ENCODE measurements at regions not wholly inside any gene's neighbourhood (a gene's known extent, or its start where the extent isn't known, plus 50 kb on each side); places are given as distances from the start of the nearest gene placed in this dataset.

DNA sequence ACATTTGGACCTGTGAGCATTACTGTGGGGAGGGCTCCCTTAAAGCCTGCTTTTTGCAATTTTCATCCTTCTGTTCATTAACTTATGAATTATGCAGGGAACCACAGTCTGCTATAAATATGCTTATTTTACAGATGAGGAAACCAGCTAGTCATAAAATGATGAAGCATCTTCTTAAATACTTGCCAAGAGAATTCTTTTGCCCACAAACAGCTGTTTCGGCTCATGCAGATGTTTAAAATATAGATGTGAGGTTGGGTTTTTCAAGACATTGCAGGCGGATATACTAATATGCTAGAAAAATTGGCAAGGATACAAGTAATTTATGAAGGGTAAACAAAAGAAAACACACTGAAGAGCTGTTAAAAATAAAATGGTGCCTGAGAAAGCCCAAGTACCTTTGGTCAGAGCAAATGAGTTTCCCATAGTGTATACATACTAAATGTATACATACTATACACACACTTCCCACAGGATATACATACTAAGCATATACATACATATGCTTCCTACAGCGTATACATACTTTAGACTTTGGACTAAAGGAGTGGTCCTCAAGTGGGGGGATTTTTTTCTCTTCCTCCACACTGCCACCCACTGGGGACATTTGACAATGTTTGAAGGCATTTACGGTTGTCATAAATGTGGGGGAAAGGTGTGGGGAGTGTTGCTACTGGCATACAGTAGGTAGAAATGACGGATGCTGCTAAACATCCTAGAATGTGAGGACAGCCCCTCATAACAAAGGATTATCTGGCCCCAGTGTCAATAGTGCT lies 164.9 kb upstream of the CSNK1A1L start:
- Mint-ChIP-seq H3K27ac (no peak overlapping the region), H3K4me1 (ENCODE audit: low read depth) (no peaks in the 10 kb centered on the region), H3K27me3 (ENCODE audit: low read depth) (no peaks in the 10 kb centered on the region), H3K36me3 (ENCODE audit: low read depth) (no peaks in the 10 kb centered on the region), H3K4me3 (no peak overlapping the region), H3K9me3 (peaks cover 13% of the 10 kb centered on the region)

DNA sequence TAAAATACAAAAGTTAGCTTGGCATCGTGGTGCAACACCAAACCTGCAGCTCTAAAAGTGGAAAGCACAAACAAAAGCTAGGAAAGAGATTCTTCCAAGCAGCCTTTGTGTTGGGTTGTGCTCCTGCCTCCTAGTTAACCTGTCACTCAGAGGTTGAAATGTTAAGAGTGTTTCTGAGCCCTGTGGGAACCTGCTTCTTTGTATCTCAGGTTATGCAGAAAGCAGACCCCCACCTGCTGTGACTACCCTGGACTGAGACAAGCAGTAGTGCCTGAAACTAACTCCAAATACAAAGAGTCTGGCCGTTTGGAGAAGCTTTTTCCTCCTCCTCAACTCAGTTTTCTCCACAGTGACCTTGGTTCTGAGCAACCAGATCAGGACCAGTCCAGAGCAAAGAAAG lies 158.4 kb upstream of the CSNK1A1L start:
- Mint-ChIP-seq H3K9me3 (peaks cover 56% of the 10 kb centered on the region), H3K4me1 (ENCODE audit: low read depth) (no peaks in the 10 kb centered on the region), H3K4me3 (no peak overlapping the region), H3K36me3 (ENCODE audit: low read depth) (no peaks in the 10 kb centered on the region), H3K27me3 (ENCODE audit: low read depth) (no peaks in the 10 kb centered on the region), H3K27ac (no peak overlapping the region)

DNA sequence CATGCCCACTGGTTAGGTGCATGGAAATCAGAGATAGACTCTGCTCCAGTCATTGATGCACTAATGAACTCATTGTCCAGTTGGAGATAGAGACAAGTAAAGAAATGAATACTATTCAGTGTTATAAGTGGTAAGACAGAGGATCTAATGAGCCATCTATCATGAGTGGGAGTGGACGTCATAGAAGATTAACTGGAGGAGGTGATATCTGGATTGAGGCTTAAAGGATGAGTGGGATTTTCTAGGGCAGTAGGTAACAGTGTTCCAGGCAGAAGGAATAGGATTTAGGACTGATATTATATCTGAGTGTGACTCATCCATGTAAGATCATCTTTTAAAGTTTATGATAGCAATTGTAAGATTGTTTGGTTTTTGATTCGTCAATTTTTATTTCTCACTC lies 152.2 kb upstream of the CSNK1A1L start:
- Mint-ChIP-seq H3K36me3 (ENCODE audit: low read depth) (no peaks in the 10 kb centered on the region), H3K27ac (no peak overlapping the region), H3K4me1 (ENCODE audit: low read depth) (no peaks in the 10 kb centered on the region), H3K4me3 (no peak overlapping the region), H3K27me3 (ENCODE audit: low read depth) (no peaks in the 10 kb centered on the region), H3K9me3 (peaks cover 34% of the 10 kb centered on the region)

DNA sequence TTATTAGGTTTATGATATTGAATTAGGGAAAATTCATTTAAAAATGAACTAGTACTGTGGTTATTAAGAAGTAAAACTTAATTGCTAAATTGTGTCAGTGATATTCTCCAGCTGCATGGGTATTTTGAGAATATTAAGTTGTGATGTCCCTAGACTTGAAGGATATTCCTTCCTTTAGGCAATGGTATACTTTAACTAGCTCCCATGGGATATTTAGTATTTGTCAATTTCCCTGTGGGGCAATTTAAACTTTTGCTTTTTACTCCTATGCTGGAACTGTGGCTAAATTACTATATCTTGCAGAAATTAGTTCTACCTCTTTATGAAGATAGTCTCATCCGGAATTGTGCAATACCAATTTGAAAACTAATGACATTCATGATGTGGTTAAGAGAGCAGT lies 151.6 kb upstream of the CSNK1A1L start:
- Mint-ChIP-seq H3K27me3 (ENCODE audit: low read depth) (no peaks in the 10 kb centered on the region), H3K4me1 (ENCODE audit: low read depth) (no peaks in the 10 kb centered on the region), H3K36me3 (ENCODE audit: low read depth) (no peaks in the 10 kb centered on the region), H3K4me3 (no peak overlapping the region), H3K9me3 (peaks cover 28% of the 10 kb centered on the region), H3K27ac (no peak overlapping the region)

DNA sequence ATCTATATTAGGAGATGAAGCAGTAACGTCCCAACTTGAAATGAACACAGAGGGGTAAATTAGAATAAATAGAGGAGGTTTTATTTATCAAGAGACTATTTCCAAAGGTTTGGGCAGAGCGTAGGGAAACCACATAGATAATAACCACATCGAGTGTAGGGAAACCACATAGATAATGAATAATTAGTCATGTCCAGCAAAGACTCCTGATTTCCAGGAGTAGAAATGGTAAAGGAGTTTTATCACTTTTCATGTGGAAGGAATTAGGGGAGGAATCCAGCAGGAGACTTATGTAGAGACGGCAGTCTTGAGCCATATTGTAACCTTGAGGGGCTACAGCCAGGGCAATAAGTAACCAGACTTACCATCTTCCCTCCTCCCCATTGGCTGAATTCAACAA lies 136.3 kb upstream of the CSNK1A1L start:
- no peaks in the 10 kb centered on the region for H3K4me1 Mint-ChIP-seq (ENCODE audit: low read depth)
- H3K9me3 Mint-ChIP-seq: peaks cover 16% of the 10 kb centered on the region
- H3K4me3 Mint-ChIP-seq: no peak overlapping the region
- H3K27me3 Mint-ChIP-seq (ENCODE audit: low read depth): no peaks in the 10 kb centered on the region
- H3K27ac Mint-ChIP-seq: no peak overlapping the region
- H3K36me3 Mint-ChIP-seq (ENCODE audit: low read depth): no peaks in the 10 kb centered on the region

DNA sequence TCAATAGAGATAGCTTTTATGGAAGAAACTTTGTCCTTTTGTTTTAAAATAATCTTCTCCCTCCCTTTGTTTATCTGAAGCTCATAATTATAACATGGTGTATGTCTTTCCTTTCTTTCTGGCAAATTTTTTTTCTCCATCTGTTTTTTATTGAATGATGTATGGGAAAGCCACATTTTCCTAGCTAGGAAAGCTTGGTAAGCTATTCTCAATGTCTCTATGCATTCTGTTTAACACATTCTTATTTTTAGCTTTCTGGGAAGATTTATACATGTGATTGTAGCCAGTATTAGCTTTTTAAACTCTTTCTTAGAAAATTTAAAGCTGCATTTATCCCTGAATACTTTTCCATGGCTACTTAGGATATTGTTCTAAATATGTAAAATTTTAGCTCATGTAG lies 124.9 kb upstream of the CSNK1A1L start:
- no peak overlapping the region for H3K4me3 Mint-ChIP-seq
- no peaks in the 10 kb centered on the region for H3K27me3 Mint-ChIP-seq (ENCODE audit: low read depth)
- H3K27ac Mint-ChIP-seq: no peak overlapping the region
- H3K9me3 Mint-ChIP-seq: peaks cover 24% of the 10 kb centered on the region
- no peaks in the 10 kb centered on the region for H3K36me3 Mint-ChIP-seq (ENCODE audit: low read depth)
- no peaks in the 10 kb centered on the region for H3K4me1 Mint-ChIP-seq (ENCODE audit: low read depth)

DNA sequence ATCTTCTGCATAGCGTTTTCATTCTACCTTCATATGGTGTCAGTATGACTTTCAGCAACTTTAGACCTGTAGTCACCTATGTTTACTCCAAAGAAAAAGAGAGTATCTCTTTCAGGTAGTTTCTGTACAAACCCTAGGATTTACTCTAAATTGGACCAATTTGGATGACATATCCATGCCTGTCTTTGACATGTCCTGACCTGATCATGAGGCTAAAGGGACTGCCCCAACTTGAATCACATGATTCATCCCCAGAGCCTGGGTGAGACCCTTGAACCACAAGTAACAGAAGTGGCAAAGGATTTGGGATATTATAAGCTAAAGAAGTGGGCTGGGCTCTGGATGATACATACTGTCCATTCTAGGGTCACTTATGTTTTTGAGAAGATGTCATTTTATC lies 124.5 kb upstream of the CSNK1A1L start:
- no peaks in the 10 kb centered on the region for H3K4me1 Mint-ChIP-seq (ENCODE audit: low read depth)
- no peak overlapping the region for H3K27ac Mint-ChIP-seq
- H3K9me3 Mint-ChIP-seq: peaks cover 24% of the 10 kb centered on the region
- H3K36me3 Mint-ChIP-seq (ENCODE audit: low read depth): no peaks in the 10 kb centered on the region
- no peaks in the 10 kb centered on the region for H3K27me3 Mint-ChIP-seq (ENCODE audit: low read depth)
- no peak overlapping the region for H3K4me3 Mint-ChIP-seq

DNA sequence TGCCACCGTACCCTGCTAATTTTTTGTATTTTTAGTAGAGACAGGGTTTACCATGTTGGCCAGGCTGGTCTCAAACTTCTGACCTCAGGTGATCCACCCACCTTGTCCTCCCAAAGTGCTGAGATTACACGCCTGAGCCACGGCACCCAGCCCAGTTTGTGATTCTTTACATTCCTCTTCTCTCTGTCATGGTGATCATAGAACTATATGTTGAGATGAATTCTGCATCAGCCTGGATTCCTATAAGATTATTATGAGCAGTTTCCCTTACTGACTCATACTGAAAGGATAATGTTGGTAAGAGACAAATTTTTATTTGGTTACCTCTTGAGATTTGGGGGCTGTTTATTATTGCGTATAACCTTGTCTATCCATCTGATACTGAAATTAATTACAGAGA lies 121.5 kb upstream of the CSNK1A1L start:
- no peaks in the 10 kb centered on the region for H3K4me1 Mint-ChIP-seq (ENCODE audit: low read depth)
- no peaks in the 10 kb centered on the region for H3K36me3 Mint-ChIP-seq (ENCODE audit: low read depth)
- no peaks in the 10 kb centered on the region for H3K27me3 Mint-ChIP-seq (ENCODE audit: low read depth)
- no peak overlapping the region for H3K4me3 Mint-ChIP-seq
- H3K27ac Mint-ChIP-seq: no peak overlapping the region
- peaks cover 29% of the 10 kb centered on the region for H3K9me3 Mint-ChIP-seq

DNA sequence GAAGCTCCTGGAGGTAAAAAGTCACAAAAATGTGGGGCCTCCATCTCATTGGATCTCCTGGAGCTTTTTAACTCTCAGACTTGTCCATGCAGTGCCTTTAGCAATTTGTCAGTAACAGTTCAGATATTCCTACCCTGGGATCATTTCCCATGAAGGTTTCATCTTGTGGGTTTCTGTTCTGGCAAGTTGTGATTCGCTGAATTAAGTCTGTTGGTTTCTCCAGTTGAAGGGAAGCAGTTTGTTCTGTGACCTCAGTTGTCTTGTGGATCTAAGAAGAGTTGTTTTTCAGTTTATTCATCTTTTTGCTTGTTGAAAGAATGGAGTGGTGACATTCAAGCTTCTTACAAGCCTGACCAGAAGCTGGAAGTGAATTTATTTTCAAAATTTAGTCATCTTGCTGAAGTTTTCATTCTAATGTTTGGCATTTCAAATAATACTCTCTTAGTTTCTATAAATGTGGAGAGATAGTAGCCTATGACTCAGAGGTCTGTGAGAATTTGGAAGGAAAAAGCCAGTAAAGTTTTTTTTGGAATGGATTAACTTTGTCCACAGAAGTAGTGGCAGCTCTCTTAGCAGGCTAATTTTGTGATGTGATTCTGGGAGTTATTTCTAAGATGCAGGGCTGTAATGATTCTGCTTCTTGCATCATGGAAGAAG lies 120.1 kb upstream of the CSNK1A1L start:
- H3K9me3 Mint-ChIP-seq: peaks cover 29% of the 10 kb centered on the region

DNA sequence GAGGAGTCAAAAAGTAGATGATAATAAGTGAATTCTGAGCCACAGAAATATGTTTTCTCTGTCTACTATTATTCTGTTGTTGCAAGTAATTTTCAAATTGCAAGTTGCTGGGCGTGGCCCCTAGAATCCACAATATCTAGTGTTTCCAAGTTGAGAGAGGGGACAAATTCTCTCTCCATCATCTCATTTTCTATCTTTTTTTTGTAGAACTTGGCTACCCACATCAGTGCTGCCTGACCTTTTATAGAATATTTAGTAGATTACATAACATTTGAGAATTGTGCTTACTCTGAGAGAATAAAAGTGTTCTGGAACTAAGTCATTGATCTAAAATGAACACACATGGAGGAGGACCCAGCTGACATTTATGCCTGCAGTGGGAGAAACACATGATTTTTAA lies 110.9 kb upstream of the CSNK1A1L start:
- H3K36me3 Mint-ChIP-seq (ENCODE audit: low read depth): no peaks in the 10 kb centered on the region
- no peaks in the 10 kb centered on the region for H3K4me1 Mint-ChIP-seq (ENCODE audit: low read depth)

More for the DNA sequence above, 120.1 kb upstream of the CSNK1A1L start:
- H3K27ac Mint-ChIP-seq: no peak overlapping the region
- no peaks in the 10 kb centered on the region for H3K4me1 Mint-ChIP-seq (ENCODE audit: low read depth)
- H3K27me3 Mint-ChIP-seq (ENCODE audit: low read depth): no peaks in the 10 kb centered on the region
- H3K4me3 Mint-ChIP-seq: no peak overlapping the region
- no peaks in the 10 kb centered on the region for H3K36me3 Mint-ChIP-seq (ENCODE audit: low read depth)

DNA sequence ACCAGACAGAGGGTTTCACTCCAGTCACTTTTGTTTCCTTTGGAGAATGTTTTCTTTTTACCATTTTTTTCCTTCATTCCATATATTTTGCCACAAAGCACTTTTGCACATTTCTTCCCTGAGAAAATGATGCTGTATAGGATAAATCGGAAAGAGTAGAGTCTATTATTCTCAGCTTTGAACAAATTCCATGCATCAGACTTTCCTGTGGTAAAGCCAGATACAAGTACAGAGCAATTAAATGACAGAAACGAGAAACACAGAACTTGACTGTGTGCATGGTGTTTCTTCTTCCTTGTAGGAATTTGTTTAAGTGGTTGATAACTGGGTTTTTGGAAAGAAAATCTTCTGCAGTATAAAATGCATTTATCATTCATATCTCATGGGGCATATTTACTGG lies 107.4 kb upstream of the CSNK1A1L start:
- Mint-ChIP-seq H3K27me3 (ENCODE audit: low read depth) (no peaks in the 10 kb centered on the region), H3K27ac (no peak overlapping the region), H3K4me1 (ENCODE audit: low read depth) (no peaks in the 10 kb centered on the region), H3K9me3 (no peaks in the 10 kb centered on the region), H3K4me3 (no peak overlapping the region), H3K36me3 (ENCODE audit: low read depth) (no peaks in the 10 kb centered on the region)

More for the DNA sequence above, 110.9 kb upstream of the CSNK1A1L start:
- H3K9me3 Mint-ChIP-seq: no peaks in the 10 kb centered on the region
- no peaks in the 10 kb centered on the region for H3K27me3 Mint-ChIP-seq (ENCODE audit: low read depth)
- no peak overlapping the region for H3K4me3 Mint-ChIP-seq
- H3K27ac Mint-ChIP-seq: no peak overlapping the region

DNA sequence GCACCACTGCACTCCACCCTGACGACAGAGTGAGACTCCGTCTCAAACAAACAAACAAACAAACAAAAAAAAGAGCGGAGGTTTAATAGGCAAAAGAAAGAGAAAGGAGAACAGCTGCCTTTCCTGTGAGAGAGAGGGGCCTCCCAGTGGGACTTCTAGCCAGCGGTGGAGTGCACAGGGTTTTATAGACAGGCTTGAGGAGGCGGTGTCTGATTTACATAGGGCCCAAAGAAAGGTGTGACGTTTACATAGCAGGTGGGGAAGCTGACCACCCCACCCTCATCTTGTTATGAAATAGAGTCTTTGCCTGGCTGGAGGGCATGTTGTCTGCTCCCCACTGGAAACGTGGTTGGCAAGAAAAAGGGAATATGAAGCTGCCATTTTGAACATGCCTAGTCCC lies 106.0 kb upstream of the CSNK1A1L start:
- Mint-ChIP-seq H3K27me3 (ENCODE audit: low read depth) (no peaks in the 10 kb centered on the region), H3K27ac (no peak overlapping the region), H3K36me3 (ENCODE audit: low read depth) (no peaks in the 10 kb centered on the region), H3K4me3 (no peak overlapping the region), H3K9me3 (no peaks in the 10 kb centered on the region), H3K4me1 (ENCODE audit: low read depth) (no peaks in the 10 kb centered on the region)

DNA sequence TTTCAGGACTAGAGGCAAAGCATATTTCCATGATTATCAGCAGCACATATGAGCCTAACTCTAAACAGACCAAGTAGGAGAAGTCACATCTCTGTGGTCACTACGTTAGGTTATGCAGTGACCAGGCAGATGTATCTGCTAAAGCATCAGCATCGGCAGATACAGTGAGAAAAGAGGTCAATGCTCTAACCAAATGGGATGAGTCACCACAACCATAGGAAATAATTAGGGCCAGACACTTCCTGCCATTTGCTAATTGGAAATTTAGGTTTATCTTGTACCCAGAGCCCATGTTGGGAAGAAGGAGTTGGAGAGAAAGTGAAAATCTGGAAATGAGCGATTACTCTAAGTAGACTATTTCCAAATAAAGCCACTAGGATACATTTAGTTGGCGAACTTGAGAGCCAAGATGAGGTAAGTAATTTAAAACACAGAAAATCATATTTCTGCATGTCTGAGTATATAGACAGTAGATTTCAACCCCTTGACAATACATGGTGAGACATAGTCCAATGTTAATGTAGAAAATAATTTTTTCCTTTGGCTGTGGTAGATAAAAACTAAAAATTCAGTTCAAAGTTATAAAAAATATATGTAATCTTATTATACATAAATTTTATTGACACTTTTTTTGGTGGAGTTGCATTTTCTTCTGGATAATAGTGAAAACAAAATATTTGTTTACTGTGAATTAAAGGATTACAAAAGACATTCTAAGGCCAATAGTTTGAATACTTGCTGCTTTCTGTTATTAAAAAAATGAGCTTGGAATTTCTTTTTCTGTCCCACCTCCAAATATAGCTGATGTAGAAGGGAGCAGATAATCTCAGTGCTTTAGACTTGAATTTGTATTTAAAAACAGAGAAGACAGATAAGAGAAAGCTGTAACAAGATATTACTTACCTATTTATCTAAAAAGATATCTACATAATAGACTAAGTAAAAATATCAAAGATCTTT lies 104.4 kb upstream of the CSNK1A1L start:
- H3K36me3 Mint-ChIP-seq (ENCODE audit: low read depth): no peaks in the 10 kb centered on the region
- no peaks in the 10 kb centered on the region for H3K4me1 Mint-ChIP-seq (ENCODE audit: low read depth)
- no peaks in the 10 kb centered on the region for H3K9me3 Mint-ChIP-seq
- H3K27ac Mint-ChIP-seq: no peak overlapping the region
- H3K27me3 Mint-ChIP-seq (ENCODE audit: low read depth): no peaks in the 10 kb centered on the region
- H3K4me3 Mint-ChIP-seq: no peak overlapping the region

DNA sequence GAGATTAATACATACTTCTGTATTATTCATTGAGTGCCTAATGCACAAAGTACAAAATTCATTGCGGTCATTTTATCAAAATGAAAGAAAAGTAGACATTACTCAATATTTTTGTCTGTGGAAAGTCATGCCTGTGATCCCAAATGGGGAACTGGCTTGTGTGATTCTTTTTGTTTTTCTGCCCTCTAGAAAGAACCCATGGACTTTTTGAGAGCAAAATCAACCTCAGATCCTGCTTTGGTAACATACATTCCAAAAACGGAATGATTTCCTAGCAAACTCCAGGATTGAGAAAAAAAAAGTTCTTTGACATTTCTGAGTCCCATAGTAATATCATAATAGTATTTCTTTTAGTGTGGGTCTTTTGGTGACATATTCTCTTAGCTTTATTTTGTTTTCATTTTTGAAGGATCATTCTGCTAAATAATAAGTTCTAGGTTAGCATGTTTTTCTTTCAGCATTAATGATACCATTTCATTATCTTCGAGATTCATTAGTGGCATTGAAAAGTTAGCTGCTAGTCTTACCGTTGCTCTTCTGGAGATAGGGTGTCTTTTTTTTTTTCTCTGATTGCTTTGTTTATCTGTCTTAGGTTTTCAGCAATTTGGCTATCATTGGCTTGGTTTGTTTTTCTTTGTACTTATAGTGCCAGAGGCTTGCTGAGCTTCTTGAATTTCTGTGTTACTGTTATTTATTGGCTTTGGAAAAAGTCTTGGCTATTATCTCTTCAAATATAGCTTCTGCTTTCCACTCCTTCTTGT lies 102.4 kb upstream of the CSNK1A1L start:
- no peaks in the 10 kb centered on the region for H3K4me1 Mint-ChIP-seq (ENCODE audit: low read depth)
- no peak overlapping the region for H3K4me3 Mint-ChIP-seq
- H3K27me3 Mint-ChIP-seq (ENCODE audit: low read depth): no peaks in the 10 kb centered on the region
- no peaks in the 10 kb centered on the region for H3K36me3 Mint-ChIP-seq (ENCODE audit: low read depth)
- H3K9me3 Mint-ChIP-seq: no peaks in the 10 kb centered on the region
- H3K27ac Mint-ChIP-seq: no peak overlapping the region
